ENCODE measurements at regions not wholly inside any gene's neighbourhood (a gene's known extent, or its start where the extent isn't known, plus 50 kb on each side); places are given as distances from the start of the nearest gene placed in this dataset.

GRCh38 chr14:46245276-46245675, 406.3 kb downstream of the RPL10L start:
- no peak for TF ChIP-seq CTCF (conservative IDR thresholded peaks at IDR 0.05; ENCODE audit: low read length)
- TF ChIP-seq EZH2phosphoT487 (IDR thresholded peaks at IDR 0.05; ENCODE audit: borderline replicate concordance, low read depth, low read length): no peak
